Stomach (tissue), 8 donors: ENCODE measurements at regions not wholly inside any gene's neighbourhood (a gene's known extent, or its start where the extent isn't known, plus 50 kb on each side); places are given as distances from the start of the nearest gene placed in this dataset.
"Not testable (repeated sequence)": the region's sequence is repeated elsewhere in the genome, so short reads cannot be mapped to it uniquely, and the experiment has no call there.

ENCODE experiments used
- DNase-seq, 2 donors: peaks; one replicate each; pipeline versions ENCODE4 v3.0.0 to v3.0.0-alpha.2; 2013 to 2019
- H3K27ac ChIP-seq, 5 donors: fragments of 200-600 bp in 4 of 5; sonication (generic) in 4 of 5; one replicate each; pipeline ENCODE4 v1.5.1; 2013 to 2019; ENCODE audit warnings: mild to moderate bottlenecking in 1 of 5, moderate library complexity in 1 of 5
- H3K27me3 ChIP-seq, 3 donors: fragments of 200-600 bp; sonication (generic); one replicate each; pipeline ENCODE4 v1.5.1; 2017 to 2019; ENCODE audit warnings: mixed run types in 1 of 3
- H3K36me3 ChIP-seq, 4 donors: fragments of 200-600 bp; sonication (generic); 1 replicate in 3 of 4; 2 replicates in 1 of 4; pipeline ENCODE4 v1.5.1; 2016 to 2019
- H3K4me1 ChIP-seq, 4 donors: fragments of 200-600 bp; sonication (generic); one replicate each; pipeline ENCODE4 v1.5.1; 2016 to 2019
- H3K4me3 ChIP-seq, 4 donors: fragments of 200-600 bp; sonication (generic) in 3 of 4; one replicate each; pipeline ENCODE4 v1.5.1; 2016 to 2019; ENCODE audit warnings: mild to moderate bottlenecking in 1 of 4
- H3K9me3 ChIP-seq, 4 donors: fragments of 200-600 bp; sonication (generic); one replicate each; pipeline ENCODE4 v1.5.1; 2016 to 2019
- EP300 ChIP-seq: sonication (generic); formaldehyde crosslinking; IDR thresholded peaks from one replicate; pipeline ENCODE4 v1.6.1; 2017; ENCODE audit warnings: antibody characterized with exemption
- POLR2A ChIP-seq, 4 donors: fragments of 450-650 bp; IDR thresholded peaks; one replicate each; pipeline ENCODE4 v1.6.1; 2016; ENCODE audit warnings: antibody characterized with exemption in 4 of 4, control low read depth in 2 of 4, mild to moderate bottlenecking in 1 of 4, moderate library complexity in 1 of 4
- POLR2AphosphoS5 ChIP-seq, 3 donors: sonication (generic); formaldehyde crosslinking; IDR thresholded peaks; one replicate each; pipeline ENCODE4 v1.6.1; 2016; ENCODE audit warnings: antibody characterized with exemption in 3 of 3
- WGBS, 5 donors: extraction: QIAGEN DNeasy Blood & Tissue Kit in 3 of 5; methylation state at CpG; one replicate each; pipeline versions ENCODE4 v1.1.5 to v1.1.7; 2013 to 2018; 5-methylcytosine and 5-hydroxymethylcytosine counted together
- intact Hi-C: fragments of 100-400 bp; cut with DNase I; formaldehyde crosslinking; loops from one replicate; pipeline ENCODE4 v1.15.1; 2023; ENCODE audit warnings: low total_unique reads
- TF ChIP-seq, protein P1 (sequence below), 7 experiments: fragments of 450-650 bp in 4 of 7; fragments of 200-600 bp in 3 of 7; sonication (generic) in 3 of 7; IDR thresholded peaks; one replicate each; pipeline ENCODE4 v1.5.1; 2016 to 2019; ENCODE audit warnings: antibody characterized with exemption in 7 of 7, control low read depth in 2 of 7, mild to moderate bottlenecking in 1 of 7
- donor health status: healthy with polysubstance abuse.
- donor health status: Bipolar disorder and iron deficiency.
- donor health status: healthy.

- Histone ChIP-seq H3K27me3 (peaks cover 0 to 60% (median 8%) of the 10 kb centered on the region in 3 donors), H3K9me3 (no peaks in the 10 kb centered on the region), H3K36me3 (no peaks in the 10 kb centered on the region), H3K4me3 (no peak overlapping the region), H3K4me1 (no peaks in the 10 kb centered on the region), H3K27ac (no peak overlapping the region)
- DNase-seq, result no peak
- intact Hi-C loops, result no loop called here
- TF ChIP-seq EP300, result no peak
- TF ChIP-seq POLR2AphosphoS5 (IDR thresholded peaks at IDR 0.05), result no peak
- TF ChIP-seq, protein P1, sequence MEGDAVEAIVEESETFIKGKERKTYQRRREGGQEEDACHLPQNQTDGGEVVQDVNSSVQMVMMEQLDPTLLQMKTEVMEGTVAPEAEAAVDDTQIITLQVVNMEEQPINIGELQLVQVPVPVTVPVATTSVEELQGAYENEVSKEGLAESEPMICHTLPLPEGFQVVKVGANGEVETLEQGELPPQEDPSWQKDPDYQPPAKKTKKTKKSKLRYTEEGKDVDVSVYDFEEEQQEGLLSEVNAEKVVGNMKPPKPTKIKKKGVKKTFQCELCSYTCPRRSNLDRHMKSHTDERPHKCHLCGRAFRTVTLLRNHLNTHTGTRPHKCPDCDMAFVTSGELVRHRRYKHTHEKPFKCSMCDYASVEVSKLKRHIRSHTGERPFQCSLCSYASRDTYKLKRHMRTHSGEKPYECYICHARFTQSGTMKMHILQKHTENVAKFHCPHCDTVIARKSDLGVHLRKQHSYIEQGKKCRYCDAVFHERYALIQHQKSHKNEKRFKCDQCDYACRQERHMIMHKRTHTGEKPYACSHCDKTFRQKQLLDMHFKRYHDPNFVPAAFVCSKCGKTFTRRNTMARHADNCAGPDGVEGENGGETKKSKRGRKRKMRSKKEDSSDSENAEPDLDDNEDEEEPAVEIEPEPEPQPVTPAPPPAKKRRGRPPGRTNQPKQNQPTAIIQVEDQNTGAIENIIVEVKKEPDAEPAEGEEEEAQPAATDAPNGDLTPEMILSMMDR (IDR thresholded peaks at IDR 0.05), result no peak
- TF ChIP-seq POLR2A (IDR thresholded peaks at IDR 0.05), result no peak
- 59 to 72% (median 63%) methylated on average over 2 of the region's 2 CpGs for WGBS, 5 donors
Measured at GRCh38 chr22:22178992-22179391, 65.6 kb upstream of the VPREB1 start.

- 59 to 81% (median 65%) methylated on average over 2 of the region's 2 CpGs for WGBS, 5 donors
- TF ChIP-seq EP300, result no peak
- no peak for TF ChIP-seq POLR2AphosphoS5 (IDR thresholded peaks at IDR 0.05)
- TF ChIP-seq POLR2A (IDR thresholded peaks at IDR 0.05), result no peak
- TF ChIP-seq, protein P1 (IDR thresholded peaks at IDR 0.05), result no peak
- no peaks in the 10 kb centered on the region for H3K36me3 ChIP-seq
- H3K4me3 ChIP-seq, result no peak overlapping the region
- no peak for DNase-seq
- H3K27ac ChIP-seq, result no peak overlapping the region
- no peaks in the 10 kb centered on the region for H3K4me1 ChIP-seq
- H3K9me3 ChIP-seq, result no peaks in the 10 kb centered on the region
- peaks cover 0 to 55% (median 8%) of the 10 kb centered on the region in 3 donors for H3K27me3 ChIP-seq
- intact Hi-C loops, result no loop called here
Measured at GRCh38 chr22:22178355-22178965, 66.1 kb upstream of the VPREB1 start.

- no peak overlapping the region for H3K27ac ChIP-seq
- no peaks in the 10 kb centered on the region for H3K9me3 ChIP-seq
- no peak for DNase-seq
- peaks cover 0 to 45% (median 8%) of the 10 kb centered on the region in 3 donors for H3K27me3 ChIP-seq
- WGBS, 5 donors, result 49 to 63% (median 56%) methylated on average over 4 of the region's 4 CpGs
- no peaks in the 10 kb centered on the region for H3K36me3 ChIP-seq
- H3K4me1 ChIP-seq, result no peaks in the 10 kb centered on the region
- no peak overlapping the region for H3K4me3 ChIP-seq
- intact Hi-C loops, result no loop called here
- TF ChIP-seq POLR2A (IDR thresholded peaks at IDR 0.05), result no peak
- TF ChIP-seq, protein P1 (IDR thresholded peaks at IDR 0.05), result no peak
- TF ChIP-seq POLR2AphosphoS5 (IDR thresholded peaks at IDR 0.05), result no peak
- TF ChIP-seq EP300, result no peak
Measured at GRCh38 chr22:22176929-22177616, 67.5 kb upstream of the VPREB1 start.

- H3K4me3 ChIP-seq, intact Hi-C loops: not testable (repeated sequence)
- WGBS, 5 donors, result 51 to 75% (median 64%) methylated on average over 4 to 6 of the region's 6 CpGs
Measured at GRCh38 chr22:22172896-22173628, 71.5 kb upstream of the VPREB1 start.

More at GRCh38 chr22:22172896-22173628, 71.5 kb upstream of the VPREB1 start:
- DNase-seq, H3K4me1 ChIP-seq, H3K9me3 ChIP-seq, H3K36me3 ChIP-seq, H3K27ac ChIP-seq: not testable (repeated sequence)
- peaks cover 0 to 25% (median 0%) of the 10 kb centered on the region in 3 donors for H3K27me3 ChIP-seq
